ENCODE measurements at regions not wholly inside any gene's neighbourhood (a gene's known extent, or its start where the extent isn't known, plus 50 kb on each side); places are given as distances from the start of the nearest gene placed in this dataset.

DNA sequence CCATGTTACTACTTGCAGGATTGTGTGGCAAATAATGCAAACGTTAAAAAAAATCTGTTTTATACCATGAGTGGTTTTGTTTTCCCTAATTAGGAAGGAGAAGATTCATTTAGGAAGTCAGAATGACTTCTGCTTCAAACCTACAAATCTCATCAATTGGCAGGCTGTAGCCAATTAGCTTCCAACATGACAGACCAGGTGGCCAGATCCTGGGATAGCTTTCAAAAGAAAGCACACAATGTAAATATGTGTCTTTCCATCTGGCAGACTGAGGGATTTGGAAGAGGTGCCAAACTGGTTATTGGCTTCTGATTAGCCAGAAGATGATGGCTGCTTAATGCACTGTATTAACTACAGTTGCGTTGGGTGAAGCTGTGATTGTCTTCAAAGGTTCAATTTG, 432.8 kb downstream of the ANKRD50 start:
- no peak for DNase-seq

DNA sequence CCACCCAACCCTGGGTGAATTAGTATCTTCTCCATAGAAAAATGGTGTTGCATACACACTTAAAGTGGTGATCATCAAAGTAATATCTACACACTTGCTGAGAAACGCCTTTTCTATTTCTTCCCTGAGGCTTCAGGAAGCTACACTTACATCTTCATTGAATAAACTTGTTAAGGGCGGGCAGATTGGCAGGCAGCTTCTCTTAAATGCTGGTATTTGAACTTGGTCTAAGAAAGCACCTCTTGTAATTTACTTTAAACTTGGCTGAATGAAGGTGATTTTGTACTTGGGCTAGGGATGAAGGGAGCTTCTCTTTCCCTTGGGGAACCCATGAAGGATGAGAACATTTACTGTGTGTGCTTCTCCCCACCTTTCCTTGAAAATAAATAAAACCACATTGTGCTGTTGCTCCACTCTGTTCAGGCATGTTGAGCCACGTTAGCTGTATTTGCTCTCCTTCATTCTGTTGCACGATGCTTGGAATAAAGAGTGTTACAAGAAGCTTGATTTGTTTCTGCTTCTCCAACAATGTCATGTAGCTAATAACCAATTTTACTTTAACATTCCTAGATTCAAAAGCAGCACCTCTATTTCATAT, 430.1 kb downstream of the ANKRD50 start:
- no peak for DNase-seq

DNA sequence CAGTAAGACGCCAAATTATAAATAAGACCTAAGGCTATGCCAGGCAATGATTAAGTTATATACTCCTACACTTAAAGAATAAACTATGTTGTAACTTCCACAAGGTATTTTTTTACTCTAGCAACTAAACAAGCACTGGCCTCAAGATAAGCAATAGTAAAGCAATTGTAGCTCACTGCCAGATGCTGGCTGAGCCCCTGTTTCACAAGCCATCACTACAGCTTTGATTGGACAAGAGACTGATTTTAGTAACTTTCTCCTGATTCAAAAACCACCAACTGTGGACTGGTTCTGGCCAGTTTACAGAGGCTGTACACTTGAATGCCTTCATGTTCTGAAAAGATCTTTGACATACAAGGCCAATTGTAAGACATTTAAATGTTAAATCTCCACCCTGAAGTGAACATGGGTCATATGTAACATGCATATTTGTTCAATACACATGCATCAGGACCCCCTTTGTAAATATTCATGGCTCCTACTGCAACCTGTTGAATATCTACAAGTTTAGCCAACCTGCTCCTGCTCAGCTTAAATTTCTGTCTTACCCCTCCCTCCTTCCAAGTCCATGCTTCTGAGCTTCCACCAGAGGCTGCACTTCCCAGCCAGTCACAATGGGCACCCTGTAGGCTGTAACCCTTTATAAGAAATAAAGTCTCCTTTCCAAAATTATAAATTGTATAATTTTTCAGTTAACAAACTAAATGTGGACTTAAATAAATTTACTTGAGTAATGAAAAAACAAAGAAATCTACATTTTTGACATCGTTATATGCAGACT, 423.6 kb downstream of the ANKRD50 start:
- no peak for DNase-seq

DNA sequence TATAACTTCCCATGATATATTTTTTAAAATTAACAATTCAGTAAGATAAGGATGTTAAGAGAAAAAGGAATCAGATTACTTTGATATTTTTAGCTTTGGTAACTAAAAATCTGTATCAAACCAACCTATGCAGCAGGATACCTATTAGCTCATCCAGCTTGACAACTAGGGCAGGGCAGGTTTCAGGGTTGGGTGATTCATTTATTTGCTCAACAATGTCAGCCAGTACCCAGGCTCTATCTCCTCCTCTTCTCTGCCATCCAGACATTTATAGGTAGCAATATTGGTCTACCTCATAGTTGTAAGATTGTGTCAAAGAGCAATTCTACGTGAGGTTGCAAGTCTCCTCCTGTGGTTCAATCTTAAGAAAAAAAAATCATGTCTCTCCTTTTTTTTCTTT, 421.9 kb downstream of the ANKRD50 start:
- no peak for DNase-seq

DNA sequence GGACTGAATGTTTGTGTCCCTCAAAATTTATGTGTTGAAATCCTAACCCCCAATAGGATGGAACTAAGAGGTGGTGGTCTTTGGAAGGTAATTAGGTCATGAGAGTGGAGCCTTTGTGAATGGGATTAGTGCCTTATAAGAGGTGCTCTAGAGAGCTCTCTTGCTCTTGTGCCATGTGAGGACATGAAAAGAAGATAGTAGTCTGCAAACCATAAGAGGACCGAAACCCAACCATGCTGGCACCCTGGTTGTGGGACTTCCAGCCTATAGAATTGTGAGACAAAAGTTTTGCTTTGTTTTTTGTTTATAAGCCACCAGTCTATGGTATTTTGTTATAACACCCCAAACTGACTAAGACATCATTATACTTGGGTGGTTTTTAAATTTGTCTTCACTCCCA, 417.1 kb downstream of the ANKRD50 start:
- no peak for DNase-seq

DNA sequence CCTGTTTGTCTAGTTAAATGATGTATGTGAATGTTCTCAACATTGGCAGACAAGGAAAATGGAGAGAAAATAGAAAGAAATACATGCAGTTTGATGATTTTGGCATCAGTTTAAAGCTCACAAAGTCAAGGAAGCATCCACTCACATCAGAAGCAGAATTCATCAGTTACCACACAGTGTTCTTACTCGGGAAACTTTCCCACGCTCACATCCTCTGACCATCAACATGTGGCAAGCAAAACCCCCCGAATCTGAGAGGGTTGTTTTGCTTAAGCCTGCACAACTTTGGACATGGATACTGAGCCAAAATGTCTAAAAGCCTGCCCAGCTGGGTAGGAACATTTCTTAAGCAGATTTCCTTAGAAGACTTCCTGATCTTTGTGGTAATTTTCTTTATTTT, 407.6 kb downstream of the ANKRD50 start:
- DNase-seq = no peak

DNA sequence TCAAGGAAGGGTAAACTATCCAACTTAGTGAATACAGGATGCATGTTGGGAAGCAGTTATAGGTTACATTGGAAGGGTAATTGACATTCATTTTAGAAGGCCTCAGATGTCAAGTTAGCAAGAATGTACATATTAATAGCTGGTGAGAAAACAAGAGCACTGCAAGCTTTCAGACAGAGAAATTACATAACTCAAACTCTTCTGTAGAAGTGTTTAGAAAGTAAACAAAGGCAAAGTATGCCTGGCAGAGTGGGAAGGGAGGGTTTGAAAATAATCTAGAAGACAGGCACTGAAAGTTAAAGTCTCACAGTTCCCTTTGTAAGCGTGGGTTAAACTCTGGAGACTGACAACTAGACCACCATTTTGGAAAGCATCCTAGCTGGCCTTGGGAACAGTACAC, 406.2 kb downstream of the ANKRD50 start:
- DNase-seq = no peak

DNA sequence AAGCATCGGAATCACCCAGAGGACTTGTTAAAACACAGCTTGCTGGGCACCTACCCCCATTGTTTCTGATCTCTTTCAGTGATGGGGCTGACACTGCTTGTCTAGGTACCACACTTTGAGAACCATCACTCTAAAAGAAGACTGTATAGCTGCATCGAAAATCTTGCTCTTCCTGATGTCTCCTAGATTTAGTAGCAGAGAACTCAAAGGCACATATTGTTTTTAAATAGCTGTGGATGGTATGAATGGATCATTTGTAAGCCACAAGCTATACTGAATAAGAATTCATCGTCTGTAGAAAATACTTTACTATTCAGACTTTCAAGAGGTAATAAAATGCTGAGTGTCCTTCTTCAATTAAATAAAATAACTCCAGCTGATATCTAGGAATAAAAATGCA, 405.4 kb downstream of the ANKRD50 start:
- no peak for DNase-seq

DNA sequence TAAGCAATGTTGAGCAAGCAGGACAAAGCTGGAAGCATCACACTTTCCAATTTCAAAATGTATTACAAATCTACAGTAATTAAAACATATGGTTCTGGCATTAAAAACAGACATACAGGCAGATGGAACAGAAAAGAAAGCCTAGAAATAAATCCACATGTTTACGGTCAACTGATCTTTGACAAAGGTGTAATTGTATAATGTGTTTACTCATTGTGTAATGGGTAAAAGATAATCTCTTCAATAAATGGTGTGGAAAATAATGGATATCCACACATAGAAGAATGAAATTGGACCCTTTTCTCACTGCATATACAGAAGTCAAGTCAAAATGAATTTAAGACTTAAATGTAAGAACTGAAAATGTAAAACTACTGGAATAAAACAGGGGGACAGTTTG, 394.2 kb downstream of the ANKRD50 start:
- DNase-seq = peak; percentile 31

DNA sequence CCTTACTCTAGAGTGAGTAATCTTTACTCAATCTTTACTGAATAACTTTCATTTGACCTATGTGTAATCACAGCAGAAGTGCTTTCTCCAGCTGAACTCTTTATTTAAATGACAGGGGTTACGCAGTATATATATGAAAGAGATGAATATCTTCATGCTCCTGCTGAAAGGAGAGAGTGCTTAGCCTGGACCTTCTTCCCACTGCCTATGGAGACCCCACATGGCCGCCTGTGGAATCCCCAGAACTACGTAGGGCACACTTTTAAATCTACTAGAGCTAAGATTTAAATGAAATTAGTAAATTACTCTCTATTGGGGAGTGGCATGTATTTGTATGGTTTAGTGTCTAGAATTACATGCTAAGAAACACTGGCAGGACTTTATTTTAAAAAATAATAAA, 391.2 kb downstream of the ANKRD50 start:
- no peak for DNase-seq

DNA sequence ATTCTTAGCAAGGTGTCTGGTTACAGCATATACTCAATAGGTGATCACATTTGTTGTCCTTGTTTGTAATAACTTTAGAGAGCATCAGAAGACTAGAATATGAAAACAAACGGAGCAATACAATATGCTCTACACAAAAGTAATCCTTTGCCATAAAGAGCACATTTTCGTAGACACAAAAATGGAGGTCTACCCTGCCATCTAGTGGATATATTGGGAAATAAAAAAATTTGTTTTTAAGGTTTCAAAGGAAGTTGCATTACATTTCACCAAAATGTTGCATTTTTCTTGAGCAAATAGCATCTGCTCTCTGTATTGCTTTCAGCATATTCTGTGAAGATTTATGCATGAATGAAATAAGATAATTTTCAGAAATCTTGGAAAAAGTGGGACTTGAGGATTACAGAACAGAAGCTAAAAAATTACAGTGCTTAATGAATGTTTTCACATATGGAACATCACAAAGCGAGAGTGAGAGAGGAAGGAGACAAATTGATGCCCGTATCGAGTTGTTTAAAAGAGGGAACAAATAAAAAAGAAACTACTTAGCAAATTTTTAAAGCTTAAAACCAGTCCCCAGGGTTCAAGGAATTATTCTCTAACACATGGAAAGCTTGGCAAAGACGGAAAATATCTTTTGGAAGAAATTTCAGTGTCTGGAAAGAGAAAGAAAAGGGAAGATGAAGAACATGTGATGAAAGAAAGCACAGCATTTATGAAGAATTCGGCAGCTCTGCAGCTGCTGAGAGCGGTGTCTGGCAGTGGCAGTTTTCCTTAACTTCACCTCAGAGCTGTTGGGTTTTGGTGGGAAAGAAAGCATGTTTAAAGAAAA, 390.1 kb downstream of the ANKRD50 start:
- peak; percentile 79 for DNase-seq

DNA sequence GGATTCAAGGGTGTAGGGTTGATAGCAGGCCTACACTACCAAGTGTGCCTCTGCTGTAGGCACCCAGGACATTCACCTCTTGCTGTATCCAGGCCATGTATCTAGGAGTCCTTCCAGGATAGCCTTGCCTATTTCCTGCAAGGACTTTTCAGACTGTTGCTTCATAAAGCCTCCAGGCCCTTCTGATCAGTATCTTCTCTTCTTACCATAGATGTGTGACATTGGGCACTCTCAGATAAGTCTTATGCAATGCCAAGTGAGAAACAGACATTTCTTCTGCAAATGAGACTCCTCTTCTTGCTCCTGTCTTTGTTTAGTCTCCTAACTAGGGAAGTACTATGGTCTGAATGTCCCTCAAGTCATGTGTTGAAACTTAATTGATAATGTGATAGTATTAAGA, 386.8 kb downstream of the ANKRD50 start:
- no peak for DNase-seq

DNA sequence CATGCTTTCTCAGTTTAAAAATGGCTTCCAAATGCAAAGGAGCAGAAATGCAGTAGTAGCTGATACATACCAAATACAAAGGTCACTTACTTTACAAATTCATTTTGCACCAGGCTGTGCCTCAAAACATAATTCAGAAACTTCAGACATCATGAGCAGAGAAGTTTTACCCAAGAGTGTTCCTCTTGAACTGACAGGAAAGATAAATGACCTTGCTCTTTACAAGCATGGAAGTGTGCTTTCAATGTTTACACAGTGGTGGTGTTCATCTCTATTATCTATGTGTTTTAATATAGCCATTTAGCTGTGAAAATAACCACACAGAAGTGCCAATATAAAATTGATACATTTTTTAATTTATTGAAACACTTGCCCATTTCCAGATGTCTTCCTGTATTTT, 383.4 kb downstream of the ANKRD50 start:
- no peak for DNase-seq

DNA sequence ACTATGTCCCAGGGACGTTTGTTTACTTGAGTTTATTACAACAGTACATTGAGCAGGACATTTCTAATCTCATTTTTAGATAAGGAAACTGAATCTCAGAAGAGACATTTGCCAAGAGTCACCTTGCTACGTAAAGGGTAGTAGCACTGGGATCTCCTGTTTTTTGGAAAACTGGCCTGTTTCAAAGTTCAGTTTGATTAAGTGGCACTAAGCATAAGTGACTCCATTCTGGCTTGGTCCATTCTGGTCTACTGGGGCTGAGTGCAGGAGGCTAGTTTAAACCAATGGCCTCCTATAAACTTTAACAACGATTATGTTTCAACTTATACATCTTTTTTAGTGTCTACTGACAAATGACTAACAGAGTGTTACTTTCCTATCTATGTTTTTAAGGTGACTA, 382.5 kb downstream of the ANKRD50 start:
- DNase-seq = no peak

DNA sequence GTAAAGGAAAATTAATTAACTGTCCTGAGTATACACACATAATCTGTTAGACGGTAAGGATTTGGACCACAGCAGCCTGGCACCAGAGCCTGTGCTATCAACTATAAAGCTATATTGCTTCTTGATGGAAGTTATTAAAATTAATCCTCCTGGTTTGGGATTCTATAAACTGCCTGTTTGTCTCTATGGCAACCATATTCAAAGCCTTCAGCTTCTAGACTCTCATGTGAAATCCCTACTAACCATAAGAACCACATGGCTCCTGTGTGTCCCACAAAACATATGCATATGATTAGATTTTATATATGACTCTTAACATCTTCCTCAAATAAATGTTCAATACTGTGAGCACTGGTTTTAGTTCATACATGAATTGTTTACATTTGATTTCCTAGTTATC, 380.8 kb downstream of the ANKRD50 start:
- DNase-seq = peak; percentile 17

DNA sequence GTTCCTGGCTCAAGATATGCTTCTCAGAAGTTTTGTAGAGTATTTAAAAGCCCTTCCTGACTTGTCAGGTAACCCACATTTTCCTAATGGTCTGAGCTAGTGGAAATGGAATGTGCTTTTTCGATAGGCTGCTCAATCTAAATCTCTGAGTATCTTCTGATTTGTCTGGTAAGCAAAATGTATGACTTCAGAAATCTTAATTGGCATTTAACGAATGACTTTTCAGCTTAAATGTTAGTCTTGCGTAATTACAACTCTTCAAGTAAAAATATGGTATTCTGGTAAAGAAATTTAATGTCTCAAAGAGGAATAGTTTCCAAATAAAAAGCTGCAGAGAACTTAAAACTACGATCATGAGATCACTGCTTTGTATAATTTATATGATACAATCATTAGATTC, 379.1 kb downstream of the ANKRD50 start:
- peak; percentile 5 for DNase-seq

DNA sequence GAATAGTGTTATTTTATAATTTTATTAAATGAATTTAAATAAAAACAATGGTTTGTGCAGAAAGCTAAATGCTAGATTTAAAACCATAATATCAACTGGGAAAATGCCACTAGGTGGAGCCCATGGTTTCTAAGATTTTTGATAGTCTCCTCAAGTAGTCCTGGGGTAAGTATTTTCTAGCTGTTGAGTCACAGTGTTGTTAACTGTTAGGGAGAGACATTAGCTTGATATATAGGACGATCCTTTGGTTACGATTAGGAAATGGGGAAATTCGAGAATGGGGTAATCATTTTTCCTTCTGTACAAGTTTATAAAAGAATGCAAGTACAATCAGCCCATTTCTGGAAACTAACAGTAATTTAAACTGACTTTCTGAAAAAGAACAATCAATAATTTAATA, 378.4 kb downstream of the ANKRD50 start:
- peak; percentile 86 for DNase-seq

DNA sequence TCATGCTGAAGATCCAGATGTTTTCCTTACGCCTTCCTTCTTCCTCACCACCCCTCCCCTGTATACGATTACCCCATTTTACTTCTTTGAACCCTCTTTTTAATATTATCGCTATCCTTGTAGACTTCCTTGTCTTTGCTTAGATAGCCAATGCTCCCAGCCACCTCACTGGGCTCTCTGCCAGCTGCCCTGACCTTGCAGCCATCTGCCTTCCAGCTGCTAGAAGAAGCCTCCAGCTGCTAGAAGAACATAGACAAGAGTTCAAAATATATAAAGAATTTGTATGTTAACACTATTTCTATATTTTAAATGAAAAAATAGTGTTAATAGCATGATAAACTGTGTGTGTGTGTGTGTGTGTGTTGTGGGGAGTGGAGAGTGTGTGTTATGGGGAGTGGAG, 374.7 kb downstream of the ANKRD50 start:
- no peak for DNase-seq

DNA sequence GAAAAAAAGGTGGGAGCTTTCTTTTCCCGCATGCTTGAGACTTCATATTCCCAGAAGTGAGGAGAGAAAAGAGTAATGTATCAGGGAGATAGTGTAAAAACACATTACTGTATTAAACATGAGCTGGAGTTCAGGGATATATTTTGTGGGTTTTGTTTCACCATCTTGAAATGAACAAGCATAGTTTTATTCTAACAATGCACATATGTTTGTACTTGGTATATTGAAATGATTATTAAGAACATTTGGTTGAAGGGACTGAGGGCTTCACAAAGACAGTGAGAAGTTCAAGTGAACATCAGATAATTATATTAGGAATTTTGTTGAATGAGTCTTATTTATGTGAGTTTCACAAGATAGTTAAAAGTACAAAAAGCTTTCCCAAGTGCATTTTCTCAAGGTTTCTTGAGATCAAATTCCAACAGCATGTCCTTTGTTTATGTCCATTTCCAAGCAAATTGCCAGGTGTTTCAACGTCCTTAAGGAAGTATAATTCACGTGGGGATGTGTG, 368.8 kb downstream of the ANKRD50 start:
- DNase-seq = peak; percentile 21

DNA sequence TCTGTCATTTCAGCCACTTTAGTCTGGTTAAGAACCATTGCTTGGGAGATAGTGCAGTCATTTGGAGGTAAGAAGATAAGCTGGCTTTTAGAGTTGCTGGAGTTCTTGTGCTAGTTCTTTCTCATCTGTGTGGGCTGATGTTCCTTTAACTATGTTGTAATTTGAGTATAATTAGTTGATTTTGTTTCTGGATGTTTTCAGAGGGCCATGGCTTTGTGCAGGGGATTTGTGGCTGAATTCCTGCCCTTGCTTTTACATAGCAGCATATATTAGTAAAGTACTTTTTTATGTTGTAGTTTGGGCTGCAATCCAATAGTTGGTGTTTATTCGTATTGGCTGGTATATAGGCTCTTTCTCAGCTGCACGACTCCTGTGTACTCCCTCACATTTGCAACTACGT, 339.6 kb downstream of the ANKRD50 start:
- no peak for DNase-seq

DNA sequence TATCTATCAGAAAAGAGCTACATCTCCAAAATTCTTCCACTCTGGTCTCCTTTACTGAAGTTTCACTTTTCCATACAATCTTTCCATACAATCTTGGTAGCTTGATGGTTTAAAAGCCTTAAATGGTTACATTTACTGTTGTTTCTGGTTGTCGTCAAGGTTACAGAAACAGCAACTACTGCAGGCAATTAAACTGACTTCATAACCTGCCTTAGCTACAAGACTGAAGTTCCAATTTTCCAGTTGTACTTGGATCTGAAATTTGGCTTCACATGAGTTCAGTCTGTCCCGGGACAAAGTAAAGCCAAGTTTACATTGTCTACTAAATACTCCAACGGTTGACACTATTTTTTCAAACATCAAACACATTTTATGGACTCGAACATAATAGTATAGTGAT, 326.4 kb downstream of the ANKRD50 start:
- DNase-seq = peak; percentile 27

DNA sequence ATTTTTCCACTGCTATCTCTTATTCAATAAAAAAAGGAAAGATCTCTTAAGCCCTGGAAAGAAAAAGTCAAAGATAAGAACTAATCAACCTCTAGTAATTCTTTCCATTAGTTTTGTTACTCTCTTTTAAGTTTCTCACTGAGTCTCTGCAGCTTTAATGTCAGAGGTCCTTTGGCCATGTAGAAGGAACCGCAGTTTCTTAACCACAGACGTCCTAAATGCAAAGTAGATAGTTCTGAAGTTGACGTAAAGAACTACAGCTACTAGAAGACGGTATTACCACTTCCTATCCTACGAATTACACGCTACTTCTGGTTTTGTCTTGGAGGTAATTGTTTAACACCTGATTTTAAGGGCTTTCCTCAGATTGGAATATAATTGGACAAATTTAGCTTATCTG, 325.9 kb downstream of the ANKRD50 start:
- DNase-seq = no peak

DNA sequence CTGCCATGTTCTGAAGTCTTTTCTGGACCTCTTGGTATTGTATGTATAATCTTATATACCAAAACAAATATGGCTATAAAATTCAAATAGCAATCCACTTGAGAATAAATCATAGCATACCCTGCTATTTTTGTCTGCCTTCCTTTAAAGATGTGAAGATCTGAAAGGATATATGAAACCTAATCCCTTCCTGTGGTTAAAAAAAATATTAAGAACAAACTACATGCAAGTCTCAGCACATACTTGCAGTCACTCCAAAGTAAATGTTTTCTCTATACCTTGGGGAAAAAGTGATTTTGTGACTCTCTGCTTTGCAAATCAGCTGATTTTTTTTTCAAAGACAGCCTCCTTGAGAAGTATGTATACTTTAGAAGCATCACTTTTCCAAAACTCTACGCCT, 322.9 kb downstream of the ANKRD50 start:
- DNase-seq = no peak

DNA sequence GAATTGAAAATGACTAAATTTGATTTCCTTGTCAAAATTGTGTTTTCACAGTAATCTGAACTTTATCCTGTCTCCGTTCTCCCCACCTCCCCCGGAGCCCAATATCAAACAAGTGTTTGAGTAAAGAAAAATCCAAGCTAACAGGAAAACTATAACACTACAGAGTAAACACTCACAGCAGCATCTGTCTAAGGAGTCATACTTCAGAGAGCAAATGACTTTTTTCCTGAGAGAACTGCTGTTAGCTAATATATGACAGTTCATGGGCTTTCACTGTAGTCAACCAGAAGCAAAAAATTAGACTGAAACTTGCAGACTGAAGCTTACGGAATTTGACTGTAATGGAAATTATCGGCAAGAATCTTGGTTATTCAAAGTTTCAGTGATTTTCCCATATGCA, 321.7 kb downstream of the ANKRD50 start:
- DNase-seq = no peak
